ENCODE measurements at regions not wholly inside any gene's neighbourhood (a gene's known extent, or its start where the extent isn't known, plus 50 kb on each side); places are given as distances from the start of the nearest gene placed in this dataset.

DNA sequence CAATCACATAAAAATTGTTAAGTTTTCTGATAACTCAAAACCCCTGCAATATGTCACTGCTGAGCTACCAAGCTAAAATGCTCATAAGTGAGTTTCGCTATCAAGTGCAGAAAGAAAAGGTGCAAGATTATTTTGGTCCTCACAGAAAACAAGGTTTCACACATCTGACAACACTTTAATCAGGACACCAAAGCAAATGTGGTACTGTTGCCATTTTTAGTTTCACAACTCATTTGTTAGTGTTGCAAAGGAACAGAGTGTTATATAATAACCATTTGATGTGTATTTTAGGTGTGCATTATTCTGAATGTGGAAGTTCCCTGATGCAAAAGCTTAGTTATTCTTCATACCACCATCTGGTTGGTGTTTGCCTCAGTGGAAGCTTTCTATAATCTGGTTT, 956.2 kb downstream of the DSC3 start:
- H3K36me3 Mint-ChIP-seq (ENCODE audit: insufficient read depth), result no peaks in the 10 kb centered on the region
- DNase-seq, result no peak
- no peaks in the 10 kb centered on the region for H3K4me1 Mint-ChIP-seq (ENCODE audit: low read depth in 2 of 2)
- ATAC-seq (replicated peaks), result no peak
- H3K4me3 Mint-ChIP-seq, result no peak overlapping the region
- peaks cover 7 to 9% of the 10 kb centered on the region in 2 donors for H3K9me3 Mint-ChIP-seq
- no peaks in the 10 kb centered on the region for H3K27me3 Mint-ChIP-seq
- no peak overlapping the region for H3K27ac Mint-ChIP-seq

DNA sequence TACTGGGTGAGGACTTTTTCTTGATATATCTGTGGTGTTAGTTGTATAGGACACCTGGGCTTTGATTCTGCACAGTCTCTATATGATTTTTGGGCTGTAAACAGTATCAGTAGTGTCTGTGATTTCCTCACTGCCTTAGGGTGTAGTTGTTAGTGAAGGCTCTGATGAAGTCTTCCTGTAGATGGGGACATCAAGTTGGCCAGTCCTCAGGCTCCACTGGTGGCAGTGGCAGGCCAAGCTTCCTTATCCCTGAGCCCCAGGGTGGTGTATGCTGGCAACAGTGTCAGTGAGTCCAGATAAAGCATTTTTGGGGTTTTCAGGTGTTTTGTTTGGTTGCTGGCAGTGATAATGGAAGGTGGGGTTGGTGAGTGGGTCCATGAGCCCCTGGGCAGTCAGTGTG, 961.4 kb downstream of the DSC3 start:
- DNase-seq (no peak), ATAC-seq (replicated peaks) (no peak)
- Mint-ChIP-seq H3K4me3 (no peak overlapping the region), H3K36me3 (ENCODE audit: insufficient read depth) (no peaks in the 10 kb centered on the region), H3K9me3 (peaks cover 7 to 25% of the 10 kb centered on the region in 2 donors), H3K27me3 (no peaks in the 10 kb centered on the region), H3K27ac (no peak overlapping the region), H3K4me1 (ENCODE audit: low read depth in 2 of 2) (no peaks in the 10 kb centered on the region)

GRCh38 chr18:30072609-30073385, 969.7 kb downstream of the DSC3 start:
- H3K27me3 Mint-ChIP-seq, result no peaks in the 10 kb centered on the region
- no peak overlapping the region for H3K4me3 Mint-ChIP-seq
- no peaks in the 10 kb centered on the region for H3K36me3 Mint-ChIP-seq (ENCODE audit: insufficient read depth)
- H3K4me1 Mint-ChIP-seq (ENCODE audit: low read depth in 2 of 2), result no peaks in the 10 kb centered on the region
- peaks cover 12 to 41% of the 10 kb centered on the region in 2 donors for H3K9me3 Mint-ChIP-seq
- no peak for ATAC-seq (replicated peaks)
- DNase-seq, result no peak
- no peak overlapping the region for H3K27ac Mint-ChIP-seq

GRCh38 chr18:30066288-30066687, 976.3 kb downstream of the DSC3 start:
- no peak overlapping the region for H3K27ac Mint-ChIP-seq
- DNase-seq (no peak), ATAC-seq (replicated peaks) (no peak)
- peaks cover 9 to 23% of the 10 kb centered on the region in 2 donors for H3K9me3 Mint-ChIP-seq
- H3K4me3 Mint-ChIP-seq, result no peak overlapping the region
- no peaks in the 10 kb centered on the region for H3K4me1 Mint-ChIP-seq (ENCODE audit: low read depth in 2 of 2)
- no peaks in the 10 kb centered on the region for H3K27me3 Mint-ChIP-seq
- H3K36me3 Mint-ChIP-seq (ENCODE audit: insufficient read depth), result no peaks in the 10 kb centered on the region

GRCh38 chr18:30057398-30057797, 985.1 kb downstream of the DSC3 start:
- DNase-seq (no peak), ATAC-seq (replicated peaks) (no peak)
- Mint-ChIP-seq H3K9me3 (peaks cover 0 to 9% of the 10 kb centered on the region in 2 donors), H3K27ac (no peak overlapping the region), H3K36me3 (ENCODE audit: insufficient read depth) (no peaks in the 10 kb centered on the region), H3K4me3 (no peak overlapping the region), H3K27me3 (no peaks in the 10 kb centered on the region), H3K4me1 (ENCODE audit: low read depth in 2 of 2) (no peaks in the 10 kb centered on the region)

GRCh38 chr18:30056528-30056927, 986.0 kb downstream of the DSC3 start:
- Mint-ChIP-seq H3K27me3 (no peaks in the 10 kb centered on the region), H3K4me1 (ENCODE audit: low read depth in 2 of 2) (no peaks in the 10 kb centered on the region), H3K27ac (no peak overlapping the region), H3K4me3 (no peak overlapping the region), H3K9me3 (peaks cover 0 to 8% of the 10 kb centered on the region in 2 donors), H3K36me3 (ENCODE audit: insufficient read depth) (no peaks in the 10 kb centered on the region)
- no peak for DNase-seq
- ATAC-seq (replicated peaks), result no peak

- no peaks in the 10 kb centered on the region for H3K36me3 Mint-ChIP-seq (ENCODE audit: insufficient read depth)
- H3K4me1 Mint-ChIP-seq (ENCODE audit: low read depth in 2 of 2), result no peaks in the 10 kb centered on the region
- H3K27me3 Mint-ChIP-seq, result no peaks in the 10 kb centered on the region
- ATAC-seq (replicated peaks) (no peak), DNase-seq (no peak)
- H3K27ac Mint-ChIP-seq, result no peak overlapping the region
- H3K9me3 Mint-ChIP-seq, result peaks cover 0 to 8% of the 10 kb centered on the region in 2 donors
- H3K4me3 Mint-ChIP-seq, result no peak overlapping the region
Measured at GRCh38 chr18:30044496-30044895, 998.0 kb downstream of the DSC3 start.

- Mint-ChIP-seq H3K27me3 (no peaks in the 10 kb centered on the region), H3K27ac (no peak overlapping the region), H3K36me3 (ENCODE audit: insufficient read depth) (no peaks in the 10 kb centered on the region), H3K4me1 (ENCODE audit: low read depth in 2 of 2) (no peaks in the 10 kb centered on the region), H3K4me3 (no peak overlapping the region), H3K9me3 (peaks cover 8 to 11% of the 10 kb centered on the region in 2 donors)
- ATAC-seq (replicated peaks), result no peak
- no peak for DNase-seq
Measured at GRCh38 chr18:30039201-30039600, 1003.3 kb downstream of the DSC3 start.

DNA sequence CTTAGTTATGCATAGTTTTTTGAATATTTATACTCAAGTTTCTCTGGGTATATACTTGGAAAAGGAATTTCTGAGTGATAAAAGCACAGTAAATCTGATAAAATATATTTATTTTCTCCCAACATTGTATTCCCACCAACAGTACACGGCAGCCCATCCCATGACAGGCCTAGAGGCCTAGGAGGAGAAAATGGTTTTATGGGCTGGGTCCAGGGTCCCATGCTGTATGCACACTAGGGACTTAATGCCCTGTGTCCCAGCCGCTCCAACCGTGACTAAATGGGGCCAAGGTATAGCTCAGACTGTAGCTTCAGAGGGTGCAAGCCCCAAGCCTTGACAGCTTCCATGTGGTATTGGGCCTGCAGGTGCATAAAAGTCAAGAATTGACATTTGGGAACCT, 1007.7 kb downstream of the DSC3 start:
- peaks cover 8 to 13% of the 10 kb centered on the region in 2 donors for H3K9me3 Mint-ChIP-seq
- no peaks in the 10 kb centered on the region for H3K27me3 Mint-ChIP-seq
- no peaks in the 10 kb centered on the region for H3K4me1 Mint-ChIP-seq (ENCODE audit: low read depth in 2 of 2)
- no peak overlapping the region for H3K27ac Mint-ChIP-seq
- H3K4me3 Mint-ChIP-seq, result no peak overlapping the region
- no peak for DNase-seq
- ATAC-seq (replicated peaks), result no peak
- H3K36me3 Mint-ChIP-seq (ENCODE audit: insufficient read depth), result no peaks in the 10 kb centered on the region

GRCh38 chr18:30016179-30016578, 1026.4 kb downstream of the DSC3 start:
- ATAC-seq (replicated peaks), result no peak
- DNase-seq, result no peak
- Mint-ChIP-seq H3K27me3 (no peaks in the 10 kb centered on the region), H3K9me3 (peaks cover 7 to 25% of the 10 kb centered on the region in 2 donors), H3K4me1 (ENCODE audit: low read depth in 2 of 2) (no peaks in the 10 kb centered on the region), H3K4me3 (no peak overlapping the region), H3K36me3 (ENCODE audit: insufficient read depth) (no peaks in the 10 kb centered on the region), H3K27ac (no peak overlapping the region)

DNA sequence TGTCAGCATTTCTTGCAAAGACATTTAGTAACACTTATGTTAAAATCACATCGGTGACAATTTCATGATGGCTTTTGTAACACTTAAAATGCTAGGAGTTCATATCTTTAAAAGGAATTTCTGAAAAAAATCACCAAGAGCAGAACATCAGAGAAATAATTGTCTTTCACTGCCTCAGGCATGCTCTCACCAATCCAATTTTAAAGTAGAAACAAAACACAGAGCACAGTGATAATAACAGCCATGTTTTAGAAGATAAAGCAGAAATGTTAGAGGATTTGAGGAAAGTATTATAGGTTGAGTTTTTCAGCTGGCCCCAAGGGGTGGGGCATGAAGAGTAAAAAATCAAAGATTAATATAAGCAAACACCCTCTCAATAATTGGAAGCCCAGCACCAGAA, 1037.6 kb downstream of the DSC3 start:
- H3K4me3 Mint-ChIP-seq, result no peak overlapping the region
- no peak for ATAC-seq (replicated peaks)
- no peaks in the 10 kb centered on the region for H3K36me3 Mint-ChIP-seq (ENCODE audit: insufficient read depth)
- H3K27me3 Mint-ChIP-seq, result no peaks in the 10 kb centered on the region
- H3K9me3 Mint-ChIP-seq, result peaks cover 0 to 2% of the 10 kb centered on the region in 2 donors
- H3K4me1 Mint-ChIP-seq (ENCODE audit: low read depth in 2 of 2), result no peaks in the 10 kb centered on the region
- H3K27ac Mint-ChIP-seq, result no peak overlapping the region
- DNase-seq, result no peak

GRCh38 chr18:29982218-29982617, 1060.3 kb downstream of the DSC3 start:
- Mint-ChIP-seq H3K4me3 (no peak overlapping the region), H3K9me3 (peaks cover 8 to 13% of the 10 kb centered on the region in 2 donors), H3K4me1 (ENCODE audit: low read depth in 2 of 2) (no peaks in the 10 kb centered on the region), H3K27ac (no peak overlapping the region), H3K27me3 (no peaks in the 10 kb centered on the region), H3K36me3 (ENCODE audit: insufficient read depth) (no peaks in the 10 kb centered on the region)
- no peak for DNase-seq
- no peak for ATAC-seq (replicated peaks)

GRCh38 chr18:29979881-29980280, 1062.7 kb downstream of the DSC3 start:
- Mint-ChIP-seq H3K27me3 (no peaks in the 10 kb centered on the region), H3K36me3 (ENCODE audit: insufficient read depth) (no peaks in the 10 kb centered on the region), H3K27ac (no peak overlapping the region), H3K4me1 (ENCODE audit: low read depth in 2 of 2) (no peaks in the 10 kb centered on the region), H3K4me3 (no peak overlapping the region), H3K9me3 (peaks cover 3 to 7% of the 10 kb centered on the region in 2 donors)
- ATAC-seq (replicated peaks) (no peak), DNase-seq (no peak)

DNA sequence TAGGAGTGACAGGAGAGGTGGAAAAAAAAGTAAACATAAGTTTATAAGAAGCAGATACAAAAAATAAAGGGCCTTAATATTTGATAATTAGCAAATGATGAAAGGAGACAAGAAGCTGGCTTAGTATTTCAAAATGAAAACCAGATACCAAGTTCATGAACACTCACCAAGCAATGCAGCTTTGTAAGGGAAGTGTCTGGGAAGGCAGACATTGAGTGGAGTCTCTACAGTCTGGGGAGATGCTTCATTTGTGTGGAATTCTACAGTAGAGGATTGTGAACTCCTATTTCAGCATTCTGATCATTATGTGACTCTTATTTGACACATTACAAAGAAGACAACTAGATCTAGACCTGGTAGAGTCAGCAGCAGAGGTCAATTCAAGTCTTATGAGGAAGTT, 1072.7 kb downstream of the DSC3 start:
- H3K27ac Mint-ChIP-seq, result no peak overlapping the region
- no peak overlapping the region for H3K4me3 Mint-ChIP-seq
- no peaks in the 10 kb centered on the region for H3K27me3 Mint-ChIP-seq
- ATAC-seq (replicated peaks) (no peak), DNase-seq (no peak)
- H3K9me3 Mint-ChIP-seq, result peaks cover 0 to 11% of the 10 kb centered on the region in 2 donors
- no peaks in the 10 kb centered on the region for H3K4me1 Mint-ChIP-seq (ENCODE audit: low read depth in 2 of 2)
- H3K36me3 Mint-ChIP-seq (ENCODE audit: insufficient read depth), result no peaks in the 10 kb centered on the region

All from effector memory CD8-positive, alpha-beta T cell (primary cell).